ENCODE measurements at regions not wholly inside any gene's neighbourhood (a gene's known extent, or its start where the extent isn't known, plus 50 kb on each side); places are given as distances from the start of the nearest gene placed in this dataset.

DNA sequence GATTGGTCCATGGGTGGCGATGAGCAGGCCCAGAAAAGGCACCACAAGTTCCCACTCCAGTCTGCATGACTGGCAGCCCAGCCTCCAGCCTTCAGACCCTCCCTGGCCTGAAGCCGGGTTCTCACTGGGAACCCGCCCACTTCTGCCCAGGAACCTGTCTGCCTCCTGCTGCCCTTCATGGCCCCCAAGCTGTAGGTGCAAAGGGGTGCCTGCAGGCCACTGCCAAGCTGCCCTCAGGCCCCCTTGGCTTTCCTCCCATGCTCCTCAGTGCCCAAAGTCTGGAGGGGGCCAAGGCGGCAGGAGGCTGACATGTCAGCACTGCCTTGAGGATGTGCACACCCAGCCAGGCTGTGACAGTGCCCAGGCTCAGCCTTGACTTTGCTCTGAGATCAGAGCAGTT, 488.5 kb upstream of the THBS1 start:
- no peak for TF ChIP-seq GATA3 (IDR thresholded peaks at IDR 0.05; ENCODE audit: low read depth, low read length)
- TF ChIP-seq GATA2 (IDR thresholded peaks at IDR 0.05; ENCODE audit: low read depth, low read length) = no peak

Data from SH-SY5Y (cell line).